Gastrocnemius medialis (tissue), 4 donors: ENCODE measurements at regions not wholly inside any gene's neighbourhood (a gene's known extent, or its start where the extent isn't known, plus 50 kb on each side); places are given as distances from the start of the nearest gene placed in this dataset.

Source experiments
- ATAC-seq, 2 donors: fragments of 150-250 bp; one replicate each; pipeline ENCODE4 v1.9.1; 2016
- DNase-seq, 2 donors: peaks; one replicate each; pipeline ENCODE4 v3.0.0-alpha.2; 2019
- H3K27ac ChIP-seq, 4 donors: fragments of 200-600 bp; sonication (generic); 1 replicate in 1 of 4; 2 replicates in 3 of 4; pipeline ENCODE4 v1.5.1; 2016 to 2018; ENCODE audit warnings: mild to moderate bottlenecking in 2 of 4, moderate library complexity in 1 of 4
- H3K27me3 ChIP-seq, 3 donors: fragments of 200-600 bp; sonication (generic) in 2 of 3; 1 replicate in 1 of 3; 2 replicates in 2 of 3; pipeline versions ENCODE4 v1.5.1 to v1.6.0; 2016 to 2019; ENCODE audit warnings: mild to moderate bottlenecking in 1 of 3, moderate library complexity in 1 of 3
- H3K36me3 ChIP-seq, 2 donors: fragments of 200-600 bp; sonication (generic) in 1 of 2; one replicate each; pipeline ENCODE4 v1.5.1; 2017 to 2018
- H3K4me1 ChIP-seq, 2 donors: fragments of 200-600 bp; sonication (generic) in 1 of 2; one replicate each; pipeline ENCODE4 v1.5.1; 2016 to 2017; ENCODE audit warnings: mild to moderate bottlenecking in 2 of 2
- H3K4me3 ChIP-seq, 4 donors: fragments of 200-600 bp; sonication (generic) in 3 of 4; 1 replicate in 1 of 4; 2 replicates in 3 of 4; pipeline ENCODE4 v1.5.1; 2016 to 2019; ENCODE audit warnings: mild to moderate bottlenecking in 2 of 4
- H3K9me3 ChIP-seq, 3 donors: fragments of 200-600 bp; sonication (generic) in 2 of 3; 1 replicate in 1 of 3; 2 replicates in 2 of 3; pipeline ENCODE4 v1.5.1; 2016 to 2019
- POLR2A ChIP-seq, 2 donors: fragments of 450-650 bp; IDR thresholded peaks; one replicate each; pipeline ENCODE4 v1.6.1; 2017; ENCODE audit warnings: antibody characterized with exemption in 2 of 2, mild to moderate bottlenecking in 2 of 2, moderate library complexity in 2 of 2
- in situ Hi-C, 4 donors: fragments of 200-750 bp; cut with MboI; loops; one replicate each; pipeline versions ENCODE4 v1.15.0 to v1.8.0; 2017; ENCODE audit warnings: low sequenced_read_pairs in 4 of 4
- intact Hi-C: fragments of 100-400 bp; cut with DNase I; formaldehyde crosslinking; loops from one replicate; pipeline ENCODE4 v1.15.1; 2023; ENCODE audit warnings: low total_unique reads
- TF ChIP-seq, protein P1 (sequence below), 5 experiments: fragments of 450-650 bp in 3 of 5; fragments of 200-600 bp in 2 of 5; sonication (generic) in 2 of 5; IDR thresholded peaks in 4 of 5; conservative IDR thresholded peaks in 1 of 5; 1 replicate in 4 of 5; 2 replicates in 1 of 5; pipeline ENCODE4 v1.5.1; 2016 to 2019; ENCODE audit warnings: antibody characterized with exemption in 5 of 5, mild to moderate bottlenecking in 3 of 5, moderate library complexity in 3 of 5

DNA sequence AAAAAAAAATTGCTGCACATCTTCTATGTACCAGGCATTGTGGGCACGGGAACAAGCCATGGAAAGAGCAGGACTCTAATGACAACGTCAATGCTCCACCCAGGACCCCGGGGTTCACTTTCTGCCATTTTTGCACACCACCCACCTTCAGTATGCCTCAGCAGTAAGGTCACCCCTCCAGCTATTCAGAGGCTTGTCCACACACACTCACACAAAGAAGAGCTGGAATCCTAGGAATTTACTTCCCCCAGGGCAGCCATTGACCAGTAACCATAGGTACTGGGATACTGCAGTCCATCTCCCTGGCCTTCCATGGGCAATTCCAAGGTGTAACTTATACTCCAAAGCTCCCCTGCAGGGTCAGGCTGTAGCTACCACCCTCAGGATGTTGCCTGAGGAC is 170.8 kb downstream of the SUCLG1 start:
- no peaks in the 10 kb centered on the region for H3K27me3 ChIP-seq
- ATAC-seq (no peak), DNase-seq (no peak)
- H3K27ac ChIP-seq = no peak overlapping the region
- in situ Hi-C loops (no loop called here), intact Hi-C loops (no loop called here)
- no peaks in the 10 kb centered on the region for H3K4me1 ChIP-seq
- no peaks in the 10 kb centered on the region for H3K9me3 ChIP-seq
- no peaks in the 10 kb centered on the region for H3K36me3 ChIP-seq
- H3K4me3 ChIP-seq = no peak overlapping the region
- TF ChIP-seq, protein P1, sequence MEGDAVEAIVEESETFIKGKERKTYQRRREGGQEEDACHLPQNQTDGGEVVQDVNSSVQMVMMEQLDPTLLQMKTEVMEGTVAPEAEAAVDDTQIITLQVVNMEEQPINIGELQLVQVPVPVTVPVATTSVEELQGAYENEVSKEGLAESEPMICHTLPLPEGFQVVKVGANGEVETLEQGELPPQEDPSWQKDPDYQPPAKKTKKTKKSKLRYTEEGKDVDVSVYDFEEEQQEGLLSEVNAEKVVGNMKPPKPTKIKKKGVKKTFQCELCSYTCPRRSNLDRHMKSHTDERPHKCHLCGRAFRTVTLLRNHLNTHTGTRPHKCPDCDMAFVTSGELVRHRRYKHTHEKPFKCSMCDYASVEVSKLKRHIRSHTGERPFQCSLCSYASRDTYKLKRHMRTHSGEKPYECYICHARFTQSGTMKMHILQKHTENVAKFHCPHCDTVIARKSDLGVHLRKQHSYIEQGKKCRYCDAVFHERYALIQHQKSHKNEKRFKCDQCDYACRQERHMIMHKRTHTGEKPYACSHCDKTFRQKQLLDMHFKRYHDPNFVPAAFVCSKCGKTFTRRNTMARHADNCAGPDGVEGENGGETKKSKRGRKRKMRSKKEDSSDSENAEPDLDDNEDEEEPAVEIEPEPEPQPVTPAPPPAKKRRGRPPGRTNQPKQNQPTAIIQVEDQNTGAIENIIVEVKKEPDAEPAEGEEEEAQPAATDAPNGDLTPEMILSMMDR (IDR thresholded peaks at IDR 0.05 in 4 of 5, conservative IDR thresholded peaks at IDR 0.05 in 1 of 5) = no peak
- TF ChIP-seq POLR2A (IDR thresholded peaks at IDR 0.05) = no peak

DNA sequence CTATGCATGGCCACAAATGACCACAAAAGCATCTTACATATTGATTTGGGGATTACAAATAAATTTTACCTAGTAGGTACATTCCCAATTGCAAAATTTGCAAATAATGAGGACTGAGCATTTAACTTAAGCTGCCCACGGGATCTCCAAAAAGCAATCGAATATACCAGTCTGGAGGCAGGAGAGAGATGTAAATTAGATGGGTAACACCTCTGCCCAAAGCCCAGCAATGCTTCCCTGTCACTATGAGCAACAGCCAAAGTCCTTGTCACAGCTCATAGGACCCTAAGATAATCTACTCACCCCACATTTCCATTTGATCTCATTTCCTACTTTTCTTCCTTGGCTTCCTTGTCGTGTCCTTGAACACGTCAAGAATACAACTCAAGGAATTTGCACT is 172.2 kb downstream of the SUCLG1 start:
- Histone ChIP-seq H3K27ac (no peak overlapping the region), H3K9me3 (no peaks in the 10 kb centered on the region), H3K27me3 (no peaks in the 10 kb centered on the region), H3K4me3 (no peak overlapping the region), H3K36me3 (no peaks in the 10 kb centered on the region), H3K4me1 (no peaks in the 10 kb centered on the region)
- ATAC-seq (no peak), DNase-seq (no peak)
- intact Hi-C loops (no loop called here), in situ Hi-C loops (no loop called here)
- TF ChIP-seq, protein P1 (IDR thresholded peaks at IDR 0.05 in 4 of 5, conservative IDR thresholded peaks at IDR 0.05 in 1 of 5) = no peak
- no peak for TF ChIP-seq POLR2A (IDR thresholded peaks at IDR 0.05)

DNA sequence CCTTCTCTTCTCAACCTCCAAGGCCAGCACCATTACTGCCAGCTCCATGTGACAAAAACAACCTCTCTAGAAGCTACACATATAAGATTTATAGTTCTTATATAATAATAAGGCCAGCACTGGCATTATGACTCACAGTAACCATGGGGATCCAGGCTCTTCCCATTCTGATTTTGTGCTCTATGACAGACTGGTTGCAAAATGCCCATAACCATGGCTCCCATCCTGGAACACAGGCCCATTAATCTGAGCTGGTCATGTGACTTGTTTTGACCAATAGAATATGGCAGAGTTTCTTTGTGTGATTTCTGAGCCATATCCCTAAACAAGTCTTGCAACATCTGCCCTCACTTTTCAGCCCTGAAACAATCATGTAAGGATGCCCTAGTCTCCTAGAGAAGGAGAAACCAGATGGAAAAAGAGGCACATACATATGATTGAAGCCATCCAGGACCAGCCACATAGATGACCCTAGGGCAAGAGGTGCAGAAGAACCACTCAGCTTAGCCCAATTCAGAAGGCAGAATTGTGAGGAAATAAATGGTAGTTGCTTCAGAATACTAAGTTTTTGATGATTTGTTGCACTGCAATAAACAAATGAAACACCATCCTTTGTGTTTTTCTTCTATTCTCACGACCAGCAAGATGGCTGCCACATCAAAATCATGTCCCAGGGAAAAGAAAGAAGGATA is 173.9 kb downstream of the SUCLG1 start:
- TF ChIP-seq, protein P1 (IDR thresholded peaks at IDR 0.05 in 4 of 5, conservative IDR thresholded peaks at IDR 0.05 in 1 of 5) = no peak
- no peak for TF ChIP-seq POLR2A (IDR thresholded peaks at IDR 0.05)
- no peak overlapping the region for H3K27ac ChIP-seq
- ATAC-seq (no peak), DNase-seq (no peak)
- in situ Hi-C loops = no loop called here
- no peaks in the 10 kb centered on the region for H3K4me1 ChIP-seq
- H3K36me3 ChIP-seq = no peaks in the 10 kb centered on the region
- intact Hi-C loops = no loop called here
- H3K27me3 ChIP-seq = no peaks in the 10 kb centered on the region
- no peaks in the 10 kb centered on the region for H3K9me3 ChIP-seq
- no peak overlapping the region for H3K4me3 ChIP-seq

DNA sequence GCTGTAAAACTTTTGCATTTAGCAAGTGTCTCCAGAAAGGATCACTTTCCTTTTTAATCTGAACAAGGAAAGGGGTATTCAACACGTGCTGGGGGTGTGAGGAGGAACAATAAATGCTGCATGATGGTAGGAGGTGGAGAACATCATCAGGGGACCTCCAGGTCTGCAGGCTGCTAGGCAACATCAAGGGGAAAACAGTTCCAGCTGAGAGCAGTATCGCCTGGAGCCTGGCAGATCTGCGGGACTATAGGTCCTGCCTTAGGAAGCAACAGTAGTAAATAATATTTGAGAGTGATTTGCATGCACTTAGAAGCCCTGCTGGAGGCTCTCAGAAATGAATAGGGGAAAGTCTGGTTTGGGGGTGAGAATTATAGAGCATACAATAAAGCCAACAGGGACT is 175.6 kb downstream of the SUCLG1 start:
- Histone ChIP-seq H3K36me3 (no peaks in the 10 kb centered on the region), H3K4me3 (no peak overlapping the region), H3K27ac (no peak overlapping the region), H3K9me3 (no peaks in the 10 kb centered on the region), H3K27me3 (no peaks in the 10 kb centered on the region), H3K4me1 (no peaks in the 10 kb centered on the region)
- intact Hi-C loops = no loop called here
- in situ Hi-C loops = no loop called here
- DNase-seq (no peak), ATAC-seq (no peak)
- TF ChIP-seq, protein P1 (IDR thresholded peaks at IDR 0.05 in 4 of 5, conservative IDR thresholded peaks at IDR 0.05 in 1 of 5) = no peak
- no peak for TF ChIP-seq POLR2A (IDR thresholded peaks at IDR 0.05)

DNA sequence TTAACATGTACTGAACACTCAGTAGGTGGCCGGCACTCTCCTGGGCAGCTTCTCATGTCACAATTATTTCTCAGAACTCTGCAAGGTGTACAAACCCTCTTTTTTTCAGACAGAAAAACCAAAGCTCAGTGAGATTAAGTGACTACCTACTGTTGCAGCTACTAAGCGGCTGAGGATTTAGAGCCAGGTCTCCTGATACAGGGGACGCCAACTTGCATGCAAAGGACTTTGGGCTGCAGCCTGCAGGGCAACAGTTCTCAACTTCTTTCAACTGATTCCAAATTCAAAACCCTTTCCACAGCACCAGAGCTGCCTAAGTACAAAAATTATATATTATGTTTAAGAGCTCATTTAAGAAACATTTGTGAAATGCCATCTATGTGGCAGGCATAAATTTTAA is 177.6 kb downstream of the SUCLG1 start:
- H3K9me3 ChIP-seq = no peaks in the 10 kb centered on the region
- no peak overlapping the region for H3K4me3 ChIP-seq
- H3K27ac ChIP-seq = no peak overlapping the region
- TF ChIP-seq POLR2A (IDR thresholded peaks at IDR 0.05) = no peak
- TF ChIP-seq, protein P1 (IDR thresholded peaks at IDR 0.05 in 4 of 5, conservative IDR thresholded peaks at IDR 0.05 in 1 of 5) = no peak
- no peaks in the 10 kb centered on the region for H3K4me1 ChIP-seq
- intact Hi-C loops (no loop called here), in situ Hi-C loops (no loop called here)
- ATAC-seq (no peak), DNase-seq (no peak)
- no peaks in the 10 kb centered on the region for H3K27me3 ChIP-seq
- no peaks in the 10 kb centered on the region for H3K36me3 ChIP-seq
